SU-DHL-6 (cell line): ENCODE measurements at regions not wholly inside any gene's neighbourhood (a gene's known extent, or its start where the extent isn't known, plus 50 kb on each side); places are given as distances from the start of the nearest gene placed in this dataset.

Experiments used
- H2AFZ ChIP-seq: fragments of 200-600 bp; sonication (generic); 2 replicates; pipeline ENCODE4 v1.6.1; 2014; ENCODE audit warnings: low read depth, mild to moderate bottlenecking, moderate library complexity, mixed read lengths, antibody characterized with exemption, low read length; ENCODE audit not compliant: severe bottlenecking
- H3F3A ChIP-seq: fragments of 200-600 bp; shearing (Covaris generic); 2 replicates; pipeline ENCODE4 v1.6.0; 2016; ENCODE audit warnings: antibody characterized with exemption, mild to moderate bottlenecking; ENCODE audit not compliant: insufficient read depth
- H3K27ac ChIP-seq: fragments of 200-600 bp; sonication (generic); 2 replicates; pipeline ENCODE4 v1.5.1; 2016; ENCODE audit warnings: low read depth, mild to moderate bottlenecking, low read length, moderate library complexity, mixed read lengths
- H3K27me3 ChIP-seq: fragments of 200-600 bp; sonication (generic), shearing (Covaris generic); 2 replicates; pipeline ENCODE4 v1.6.0; 2014; ENCODE audit warnings: mild to moderate bottlenecking, low read length
- H3K36me3 ChIP-seq: fragments of 200-600 bp; sonication (generic); 2 replicates; pipeline ENCODE4 v1.6.1; 2014; ENCODE audit warnings: mild to moderate bottlenecking, low read length, mixed read lengths
- H3K4me2 ChIP-seq: fragments of 300-600, 200-600 bp; shearing (Covaris generic), sonication (generic); 2 replicates; pipeline ENCODE4 v1.6.0; 2014; ENCODE audit warnings: low read length, low read depth, mild to moderate bottlenecking; ENCODE audit not compliant: poor library complexity, severe bottlenecking
- H3K4me3 ChIP-seq: fragments of 200-600 bp; sonication (generic); 2 replicates; pipeline ENCODE4 v1.5.1; 2014; ENCODE audit warnings: antibody characterized with exemption, low read length, mild to moderate bottlenecking, mixed read lengths; ENCODE audit not compliant: insufficient read depth, poor library complexity, severe bottlenecking
- H3K79me2 ChIP-seq: fragments of 200-600 bp; sonication (generic); 2 replicates; pipeline ENCODE4 v1.6.1; 2014; ENCODE audit warnings: mild to moderate bottlenecking, low read length, moderate library complexity; ENCODE audit not compliant: insufficient read depth
- H3K9ac ChIP-seq: fragments of 200-600 bp; sonication (generic); 2 replicates; pipeline ENCODE4 v1.7.0; 2014; ENCODE audit warnings: mild to moderate bottlenecking, low read length
- H3K9me2 ChIP-seq: fragments of 200-600 bp; sonication (generic); replicated peaks from 2 replicates; pipeline ENCODE4 v1.6.1; 2014; ENCODE audit warnings: low read length; ENCODE audit not compliant: insufficient read depth
- H3K9me3 ChIP-seq: fragments of 200-600 bp; sonication (generic); 2 replicates; pipeline ENCODE4 v1.6.1; 2014; ENCODE audit warnings: low read length, mixed read lengths; ENCODE audit not compliant: insufficient read depth
- H4K20me1 ChIP-seq: fragments of 200-600 bp; sonication (generic); 2 replicates; pipeline ENCODE4 v1.6.1; 2014; ENCODE audit warnings: low read depth, mild to moderate bottlenecking, antibody characterized with exemption, low read length, moderate library complexity, mixed read lengths
- CTCF ChIP-seq: fragments of 200-600 bp; sonication (generic); IDR thresholded peaks from one replicate; pipeline ENCODE4 v1.5.1; 2017; ENCODE audit warnings: antibody characterized with exemption, mild to moderate bottlenecking, low read length, moderate library complexity; ENCODE audit not compliant: insufficient read depth, poor library complexity, severe bottlenecking
- EZH2phosphoT487 ChIP-seq: fragments of 200-600 bp; sonication (generic), shearing (Covaris generic); conservative IDR thresholded peaks from 2 replicates; pipeline ENCODE4 v1.6.1; 2018; ENCODE audit warnings: mild to moderate bottlenecking, antibody characterized with exemption, low read length, moderate library complexity, mixed read lengths

GRCh38 chr4:30870513-30870912 lies 150.3 kb downstream of the PCDH7 start:
- H3K9ac ChIP-seq: no peak overlapping the region
- H2AFZ ChIP-seq: no peak overlapping the region
- no peak for TF ChIP-seq CTCF
- TF ChIP-seq EZH2phosphoT487: no peak
- no peaks in the 10 kb centered on the region for H3K27me3 ChIP-seq
- no peak overlapping the region for H3K4me2 ChIP-seq
- H3K79me2 ChIP-seq: no peaks in the 10 kb centered on the region
- no peaks in the 10 kb centered on the region for H3K36me3 ChIP-seq
- no peaks in the 10 kb centered on the region for H4K20me1 ChIP-seq
- H3K9me2 ChIP-seq: no peaks in the 10 kb centered on the region
- H3K27ac ChIP-seq: no peak overlapping the region
- H3F3A ChIP-seq: no peaks in the 10 kb centered on the region
- no peak overlapping the region for H3K4me3 ChIP-seq
- H3K9me3 ChIP-seq: no peaks in the 10 kb centered on the region

- H3K36me3 ChIP-seq: no peaks in the 10 kb centered on the region
- H3K4me2 ChIP-seq: no peak overlapping the region
- H3K9ac ChIP-seq: no peak overlapping the region
- H3K27ac ChIP-seq: no peak overlapping the region
- H3K79me2 ChIP-seq: no peaks in the 10 kb centered on the region
- no peaks in the 10 kb centered on the region for H4K20me1 ChIP-seq
- no peaks in the 10 kb centered on the region for H3F3A ChIP-seq
- no peaks in the 10 kb centered on the region for H3K9me3 ChIP-seq
- no peaks in the 10 kb centered on the region for H3K9me2 ChIP-seq
- TF ChIP-seq EZH2phosphoT487: no peak
- no peak for TF ChIP-seq CTCF
- peak overlapping the region; percentile 29 for H2AFZ ChIP-seq
- H3K27me3 ChIP-seq: no peaks in the 10 kb centered on the region
- no peak overlapping the region for H3K4me3 ChIP-seq
These were observed 155.6 kb downstream of the PCDH7 start for GRCh38 chr4:30875658-30876269.

GRCh38 chr4:30879855-30880598 lies 159.9 kb downstream of the PCDH7 start:
- H4K20me1 ChIP-seq: no peaks in the 10 kb centered on the region
- no peak overlapping the region for H3K27ac ChIP-seq
- H3F3A ChIP-seq: no peaks in the 10 kb centered on the region
- H3K9me2 ChIP-seq: no peaks in the 10 kb centered on the region
- no peak overlapping the region for H3K9ac ChIP-seq
- H3K9me3 ChIP-seq: no peaks in the 10 kb centered on the region
- no peaks in the 10 kb centered on the region for H3K36me3 ChIP-seq
- TF ChIP-seq CTCF (no peak), EZH2phosphoT487 (no peak)
- H3K4me2 ChIP-seq: no peak overlapping the region
- H3K27me3 ChIP-seq: no peaks in the 10 kb centered on the region
- H2AFZ ChIP-seq: no peak overlapping the region
- no peaks in the 10 kb centered on the region for H3K79me2 ChIP-seq
- no peak overlapping the region for H3K4me3 ChIP-seq
